ENCODE measurements at regions not wholly inside any gene's neighbourhood (a gene's known extent, or its start where the extent isn't known, plus 50 kb on each side); places are given as distances from the start of the nearest gene placed in this dataset.

- DNase-seq: no peak
Measured at GRCh38 chr20:58087562-58087858, 140.9 kb downstream of the ANKRD60 start.

DNA sequence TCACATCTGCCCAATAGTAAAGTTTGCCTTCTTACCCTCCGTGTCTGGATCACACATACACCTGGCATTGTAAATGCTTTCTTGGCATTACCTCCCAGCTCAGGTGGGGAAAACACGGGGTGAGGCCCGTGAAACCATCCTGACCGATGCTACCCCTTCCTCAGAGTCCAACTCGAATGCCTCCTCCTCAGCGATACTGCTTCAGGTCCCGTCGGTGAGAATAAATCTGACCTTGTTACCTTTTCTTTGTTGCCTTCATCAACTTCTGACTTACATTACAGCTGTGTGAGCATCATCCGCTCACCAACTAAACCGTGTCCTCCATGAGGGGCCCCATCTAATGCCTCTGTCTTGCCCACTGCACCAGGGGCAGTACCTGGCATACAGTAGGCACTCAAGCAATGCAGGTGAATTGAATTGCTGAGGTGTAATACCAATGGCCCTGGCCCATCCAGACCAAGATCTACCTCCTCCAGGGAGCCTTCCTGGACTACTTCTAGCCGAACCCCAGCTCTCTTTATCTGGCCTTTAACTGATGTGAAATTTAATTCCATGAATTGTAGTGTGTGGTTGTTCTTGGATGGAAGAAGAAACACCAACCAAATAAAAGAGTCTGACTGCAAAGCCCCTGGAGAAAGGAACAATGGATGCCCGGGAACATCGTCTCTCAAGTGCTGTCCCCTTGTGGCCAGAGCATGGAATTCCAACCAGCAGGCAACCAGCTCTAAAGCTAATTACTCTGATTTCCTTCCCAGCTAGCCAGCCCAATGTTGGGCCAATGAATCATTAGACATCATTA is 141.5 kb downstream of the ANKRD60 start:
- DNase-seq: peak; percentile 63

DNA sequence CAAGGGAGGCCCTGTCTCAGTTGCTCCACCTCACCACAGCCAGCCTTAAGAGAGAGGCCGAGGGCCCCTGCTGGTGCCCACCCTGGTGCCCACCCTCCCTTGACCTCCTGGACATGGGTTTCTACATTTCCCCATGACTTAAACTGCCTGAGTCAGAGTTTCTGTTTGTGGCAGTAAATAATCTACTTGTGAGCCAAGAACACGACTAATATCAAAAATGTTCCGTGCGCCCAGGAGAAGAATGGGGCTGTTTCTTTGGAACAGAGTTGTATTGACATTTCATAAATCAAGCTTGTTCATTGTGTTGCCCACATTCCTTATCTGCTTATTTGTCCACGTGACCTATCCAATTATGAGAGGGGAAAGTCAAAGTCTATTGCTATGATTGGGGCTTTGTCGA is 143.5 kb downstream of the ANKRD60 start:
- no peak for DNase-seq

DNA sequence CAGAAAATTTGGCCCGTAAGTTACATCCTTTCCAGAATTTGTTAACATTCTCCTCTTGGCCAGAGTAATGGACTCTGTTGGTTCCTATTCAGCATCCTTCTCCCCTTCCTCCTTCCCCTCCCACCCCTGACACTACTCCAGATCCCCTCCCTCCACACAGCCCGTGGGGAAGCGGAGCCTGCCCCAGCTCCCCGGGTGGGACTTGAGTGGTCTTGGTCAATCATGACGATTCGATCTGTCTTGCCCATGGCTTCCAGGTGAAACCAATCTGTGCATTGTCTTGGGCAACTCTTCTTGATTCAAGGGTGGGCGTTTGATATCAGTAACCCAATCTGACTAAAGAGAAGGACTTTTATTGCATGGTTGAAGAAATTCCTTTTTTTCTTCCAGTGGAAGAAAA is 143.9 kb downstream of the ANKRD60 start:
- no peak for DNase-seq

DNA sequence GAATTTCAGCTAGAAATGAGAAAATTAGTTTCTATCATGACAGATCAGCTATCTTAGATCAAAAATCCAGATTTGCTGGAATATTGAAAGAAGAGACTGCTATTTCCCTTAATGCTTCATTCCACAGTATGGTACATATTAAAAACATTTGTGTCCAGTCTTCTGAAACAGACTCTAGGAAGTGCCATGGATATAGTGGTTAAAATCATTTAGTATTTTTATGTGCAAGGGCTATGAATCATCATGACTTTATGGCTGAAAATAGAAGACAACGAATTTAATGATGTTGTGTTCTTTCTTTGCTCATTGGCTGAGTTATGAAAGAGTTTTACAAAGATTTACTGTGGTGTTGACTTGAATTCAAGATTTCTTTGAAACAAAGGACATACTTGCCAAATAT is 146.6 kb downstream of the ANKRD60 start:
- peak; percentile 93 for DNase-seq

DNA sequence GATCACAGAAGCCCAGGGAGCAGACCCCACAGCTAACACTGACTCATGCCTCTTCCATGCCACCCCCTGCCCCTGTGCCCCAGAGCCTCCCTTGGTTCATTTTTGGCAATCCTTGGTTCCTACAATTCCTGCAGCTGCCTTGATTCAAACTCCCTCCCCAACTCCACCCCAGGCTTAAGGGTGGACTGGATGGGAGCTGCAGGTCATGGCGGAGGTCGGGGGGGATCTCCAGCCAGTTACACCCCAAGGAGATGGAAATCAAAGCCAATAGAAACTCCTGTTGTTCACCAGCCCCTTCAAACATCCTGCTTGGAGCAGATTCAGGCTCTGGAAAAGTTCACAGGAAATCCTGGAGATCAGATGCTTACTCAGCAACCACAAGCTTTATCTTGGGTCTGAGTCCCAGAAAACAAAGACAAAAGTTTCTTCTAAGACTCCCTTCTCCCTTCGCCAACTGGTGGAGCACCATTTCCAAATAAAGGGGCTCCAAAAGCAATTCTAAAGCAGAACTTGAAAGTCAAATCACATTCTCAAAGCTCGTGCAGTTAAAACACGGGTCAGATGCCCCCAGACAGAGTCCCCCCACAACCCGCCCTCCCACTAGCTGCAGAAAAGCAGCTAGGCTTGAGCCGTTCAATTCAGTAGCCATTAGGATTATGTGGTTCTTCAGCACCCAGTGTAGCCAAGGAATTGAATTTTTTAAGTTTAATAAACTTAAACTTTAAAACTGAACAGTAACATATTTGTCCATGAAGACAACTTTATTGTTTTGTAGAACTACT is 149.5 kb downstream of the ANKRD60 start:
- peak; percentile 86 for DNase-seq

DNA sequence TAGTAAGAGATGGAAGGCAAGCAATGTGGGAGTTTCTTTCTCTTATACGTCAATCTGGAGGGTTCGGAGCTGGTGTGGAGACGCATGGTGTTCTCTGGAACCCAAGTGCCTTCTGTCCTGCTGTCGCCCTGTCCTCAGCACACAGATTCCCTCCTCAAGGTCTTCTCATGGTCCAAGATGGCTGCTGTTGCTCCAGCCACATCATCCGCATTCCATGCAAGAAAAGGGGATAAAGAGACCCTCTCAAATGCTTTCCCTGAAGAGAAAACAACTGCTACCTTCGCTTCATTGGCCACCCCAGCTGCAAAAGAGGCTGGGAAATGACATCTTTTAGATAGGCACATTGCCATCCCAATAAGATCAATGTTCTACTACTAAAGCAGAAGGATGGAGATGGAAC is 151.2 kb downstream of the ANKRD60 start:
- no peak for DNase-seq

GRCh38 chr20:58076405-58076804 is 152.0 kb downstream of the ANKRD60 start:
- peak; percentile 31 for DNase-seq

- no peak for DNase-seq
Measured at GRCh38 chr20:58075586-58076345, 152.7 kb downstream of the ANKRD60 start.

GRCh38 chr20:58073945-58074856 is 154.3 kb downstream of the ANKRD60 start:
- peak; percentile 51 for DNase-seq

DNA sequence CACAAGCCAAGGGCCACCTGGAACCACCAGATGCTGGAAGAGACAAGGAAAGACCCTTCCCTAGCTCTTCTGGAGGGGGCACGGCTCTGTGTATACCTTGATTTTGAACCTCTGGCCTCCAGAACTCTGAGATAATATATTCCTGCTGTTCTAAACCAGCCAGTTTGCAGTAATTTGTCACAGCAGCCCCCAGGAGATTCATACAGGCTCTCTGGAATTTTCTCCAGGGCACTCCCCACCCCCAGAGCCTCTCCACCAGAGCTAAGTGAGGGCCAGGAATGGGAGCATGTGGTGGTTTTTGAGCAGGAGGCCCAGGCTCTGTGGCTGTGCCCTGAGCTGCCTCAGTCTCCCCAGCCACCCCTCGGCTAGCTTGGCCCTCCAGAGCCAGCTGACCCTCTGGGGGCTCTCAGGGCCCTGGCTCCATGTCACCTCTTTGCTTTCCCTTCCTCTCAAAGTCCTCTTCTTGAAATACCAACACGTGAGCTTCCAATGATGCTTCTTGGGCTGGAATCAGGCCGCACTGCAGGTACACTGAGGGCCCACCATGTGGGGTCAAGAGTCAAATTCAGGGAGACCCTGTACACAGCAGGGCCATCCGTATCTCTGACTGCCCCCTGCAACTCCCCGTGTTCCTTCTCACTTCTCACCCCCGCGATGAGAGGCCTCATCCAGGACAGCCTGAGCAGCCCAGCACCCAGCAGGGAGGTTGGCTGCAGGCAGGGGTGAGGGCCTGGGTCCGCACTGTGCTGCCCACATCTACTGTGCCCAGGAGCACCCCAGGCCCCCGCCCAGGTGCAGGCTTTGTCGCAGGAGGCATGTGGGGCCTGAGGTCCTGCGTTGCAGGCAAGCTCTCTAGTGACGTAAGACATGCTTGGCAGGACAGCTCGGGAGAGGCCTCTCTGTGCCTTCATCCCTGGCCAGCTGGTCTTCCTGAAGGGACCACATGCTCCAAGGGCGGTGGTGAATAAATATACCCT is 155.5 kb downstream of the ANKRD60 start:
- no peak for DNase-seq

DNA sequence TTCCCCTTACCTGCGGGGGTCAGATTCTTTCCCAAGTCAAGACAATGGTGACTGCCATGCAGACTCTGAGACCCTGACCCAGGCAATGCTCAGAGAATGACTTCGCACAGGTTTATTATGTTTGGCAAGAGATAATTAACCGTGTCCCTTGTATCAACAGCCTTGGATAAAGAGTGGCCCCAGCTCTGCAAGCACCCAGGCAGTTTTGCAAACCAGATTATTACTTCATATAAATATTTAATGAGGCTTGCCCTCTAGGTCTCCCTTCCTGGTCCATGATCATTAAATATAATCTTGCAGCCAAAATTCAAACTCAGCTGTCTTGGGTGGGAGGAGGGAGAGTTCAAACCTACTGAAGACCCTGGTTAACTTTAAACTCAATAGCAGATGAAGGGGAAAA is 156.5 kb downstream of the ANKRD60 start:
- DNase-seq: no peak

GRCh38 chr20:58071298-58071697 is 157.2 kb downstream of the ANKRD60 start:
- no peak for DNase-seq

- DNase-seq: no peak
Measured at GRCh38 chr20:58070664-58071196, 157.7 kb downstream of the ANKRD60 start.

- no peak for DNase-seq
Measured at GRCh38 chr20:58069796-58070663, 158.4 kb downstream of the ANKRD60 start.

GRCh38 chr20:58069207-58069606 is 159.2 kb downstream of the ANKRD60 start:
- DNase-seq: no peak

DNA sequence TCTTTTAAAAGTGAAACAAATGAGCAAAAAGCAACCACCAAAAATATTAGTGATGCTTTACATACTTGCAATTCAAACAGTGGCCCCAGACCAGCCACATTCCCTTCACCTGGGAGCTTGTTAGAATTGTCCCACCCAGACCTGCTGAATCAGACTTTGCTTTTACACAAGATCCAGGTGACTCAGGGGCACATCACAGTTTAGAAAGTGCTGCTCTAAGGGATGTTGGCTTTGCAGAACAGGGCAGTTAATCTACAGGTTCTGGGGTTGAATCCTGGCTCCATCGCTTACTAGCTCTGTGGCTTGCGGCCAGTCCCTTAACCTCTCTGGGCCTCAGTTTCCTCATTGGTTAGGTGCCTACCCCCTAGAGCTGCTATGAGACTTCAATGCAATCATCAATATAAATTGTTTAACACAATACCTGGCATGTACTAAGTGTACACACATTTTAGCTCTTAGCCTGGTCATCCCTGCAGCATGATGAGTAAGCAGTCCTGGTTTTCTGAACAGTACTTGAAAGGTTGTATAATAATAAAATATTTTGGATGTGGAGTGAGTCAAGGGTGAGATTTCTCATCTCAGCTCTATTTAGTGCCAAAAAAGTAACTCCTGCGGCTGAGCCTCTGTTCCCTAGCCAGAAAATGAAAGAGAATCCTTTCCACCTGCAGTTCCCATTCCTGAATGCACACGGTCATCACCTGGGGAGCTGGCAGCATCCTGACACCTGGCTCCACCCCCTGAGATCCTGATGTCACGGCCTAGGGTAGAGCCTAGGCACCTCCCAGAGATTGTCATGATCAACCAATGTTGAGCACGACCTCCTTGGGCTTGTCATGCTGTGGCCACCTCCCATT is 162.7 kb downstream of the ANKRD60 start:
- peak; percentile 38 for DNase-seq

DNA sequence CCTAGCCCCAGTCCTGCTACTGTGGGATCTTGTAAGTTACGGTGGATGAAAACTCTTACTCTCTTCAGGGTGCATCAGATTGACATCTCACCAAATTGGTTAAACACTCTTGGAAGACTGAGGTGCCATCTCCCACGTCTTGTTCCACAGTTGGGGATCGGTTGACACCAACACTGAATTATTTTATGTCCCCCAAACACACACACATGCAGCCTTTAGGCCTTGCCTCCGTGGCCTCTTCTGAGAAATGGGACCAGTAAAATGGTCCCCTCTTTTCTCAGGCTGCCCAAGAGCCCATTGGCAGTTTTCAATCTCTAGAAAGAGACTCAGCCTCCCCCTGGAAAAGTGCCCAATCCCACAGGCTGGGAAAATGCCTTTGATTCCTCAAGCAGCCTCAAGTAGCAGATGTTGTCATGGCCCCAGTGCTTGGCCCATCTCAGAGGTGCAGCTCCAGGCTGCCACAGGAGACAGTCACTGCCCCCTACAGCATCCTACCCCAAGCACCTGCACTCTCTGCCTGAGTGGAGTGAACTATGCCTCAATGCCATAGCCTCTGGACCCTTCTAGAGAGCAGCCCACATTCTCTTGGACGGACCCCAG is 163.9 kb downstream of the ANKRD60 start:
- DNase-seq: no peak

- no peak for DNase-seq
Measured at GRCh38 chr20:58059260-58059544, 169.3 kb downstream of the ANKRD60 start.

Measured in fibroblast of skin of right quadriceps (primary cell).